GM18858 (cell line): ENCODE measurements at regions not wholly inside any gene's neighbourhood (a gene's known extent, or its start where the extent isn't known, plus 50 kb on each side); places are given as distances from the start of the nearest gene placed in this dataset.

Experiments
- ATAC-seq: cut with Tn5 transposase; IDR thresholded peaks from one replicate; pipeline ENCODE4 v1.9.1; 2021; ENCODE audit not compliant: unreplicated experiment

DNA sequence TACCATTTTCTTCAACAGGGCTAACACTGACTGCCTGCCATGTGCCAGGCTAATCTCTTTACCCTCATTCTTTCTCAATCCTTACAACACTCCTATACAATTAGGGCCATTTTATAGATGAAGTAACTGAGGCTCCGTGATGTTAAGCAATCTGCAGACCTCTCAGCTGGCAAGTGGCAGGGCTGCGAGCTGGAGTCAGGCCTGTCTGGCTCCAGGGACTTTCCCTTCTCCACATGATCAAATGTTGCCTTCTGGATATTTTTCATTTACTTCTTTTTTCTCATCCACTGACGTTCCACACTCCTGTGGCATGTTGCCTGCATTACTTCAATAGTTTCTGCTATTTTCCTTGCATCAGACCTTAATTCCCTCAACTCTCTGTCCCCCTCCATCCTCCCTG, 55.2 kb upstream of the TAGAP start:
- no peak for ATAC-seq

DNA sequence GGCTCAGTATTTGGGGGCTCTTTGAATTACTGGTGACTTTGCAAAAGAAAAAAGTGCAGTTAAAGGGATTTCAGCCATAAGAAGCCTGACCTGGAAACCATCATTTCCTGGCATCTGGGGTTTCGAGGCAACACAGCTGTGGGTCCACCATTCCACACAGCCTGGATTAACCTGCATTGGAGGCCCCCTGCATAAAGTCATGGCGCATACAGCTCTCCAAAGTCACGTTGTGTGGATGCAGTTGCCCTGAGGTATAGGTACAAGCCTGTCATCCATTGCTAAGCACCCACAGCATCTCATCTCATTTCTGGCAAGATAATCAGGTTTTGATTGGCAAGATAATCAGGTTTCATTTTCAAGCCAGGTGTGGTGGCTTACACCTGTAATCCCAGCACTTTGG, 54.5 kb upstream of the TAGAP start:
- no peak for ATAC-seq

DNA sequence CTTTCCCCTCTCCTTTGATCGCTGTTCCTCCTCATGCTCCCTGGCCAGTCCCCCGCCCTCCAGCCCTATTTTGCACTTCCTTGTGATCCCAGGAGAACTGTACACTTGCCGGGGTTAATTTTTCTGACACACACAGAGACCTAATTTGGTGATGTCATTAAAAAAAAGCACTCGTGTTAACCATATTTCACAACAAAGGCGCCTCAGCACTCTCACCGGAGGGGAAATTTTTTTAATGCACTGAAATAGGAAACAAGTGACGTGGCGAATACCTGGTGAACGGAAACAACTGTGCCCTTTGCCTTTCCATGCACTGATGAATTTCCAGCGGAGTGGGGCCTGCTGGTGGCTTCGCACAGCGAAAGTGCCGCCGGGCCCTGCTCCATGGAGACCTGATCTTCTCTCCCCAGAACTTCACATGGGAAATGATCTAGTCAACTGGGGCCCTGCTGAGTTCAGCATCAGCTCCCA, 53.9 kb upstream of the TAGAP start:
- no peak for ATAC-seq

DNA sequence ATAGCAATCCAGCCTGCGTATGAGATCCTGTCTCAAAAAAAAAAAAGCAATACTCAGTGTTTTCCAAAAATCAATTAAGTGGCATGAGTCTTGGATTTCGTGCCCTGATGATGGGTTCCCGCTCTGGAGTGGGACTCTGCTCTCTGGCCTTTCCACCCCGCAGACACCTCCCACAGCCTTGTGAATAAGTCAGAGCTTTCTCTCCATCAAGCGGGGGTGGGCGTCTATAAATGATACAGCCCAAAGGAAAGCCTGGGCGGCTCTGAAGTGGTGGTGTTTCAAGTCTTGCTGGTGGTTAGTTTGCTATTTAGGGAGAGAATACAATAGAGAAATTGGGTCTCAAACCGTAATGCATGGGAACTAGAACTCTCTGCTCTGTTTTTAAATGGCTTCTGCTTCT, 52.5 kb upstream of the TAGAP start:
- ATAC-seq: no peak

DNA sequence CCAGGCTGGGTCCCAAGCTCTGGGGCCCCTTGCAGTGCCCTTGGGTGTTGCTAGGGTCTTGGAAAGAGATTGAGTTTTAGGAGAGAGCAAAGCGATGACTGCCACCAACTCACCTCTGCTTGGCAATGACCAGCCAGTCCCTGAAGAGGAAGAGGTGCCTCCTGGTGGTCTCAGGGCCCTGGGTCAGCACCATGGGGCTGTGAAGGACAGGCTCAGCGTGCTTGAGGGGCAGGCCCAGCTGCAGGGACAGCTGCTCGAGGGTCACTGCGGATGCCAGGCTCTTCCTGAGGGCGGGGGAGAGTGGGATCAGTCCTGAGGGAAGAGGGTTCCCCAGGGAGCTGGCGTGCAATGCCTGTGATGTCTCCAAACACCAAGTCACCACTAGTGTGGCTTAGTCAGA, 50.8 kb upstream of the TAGAP start:
- no peak for ATAC-seq

DNA sequence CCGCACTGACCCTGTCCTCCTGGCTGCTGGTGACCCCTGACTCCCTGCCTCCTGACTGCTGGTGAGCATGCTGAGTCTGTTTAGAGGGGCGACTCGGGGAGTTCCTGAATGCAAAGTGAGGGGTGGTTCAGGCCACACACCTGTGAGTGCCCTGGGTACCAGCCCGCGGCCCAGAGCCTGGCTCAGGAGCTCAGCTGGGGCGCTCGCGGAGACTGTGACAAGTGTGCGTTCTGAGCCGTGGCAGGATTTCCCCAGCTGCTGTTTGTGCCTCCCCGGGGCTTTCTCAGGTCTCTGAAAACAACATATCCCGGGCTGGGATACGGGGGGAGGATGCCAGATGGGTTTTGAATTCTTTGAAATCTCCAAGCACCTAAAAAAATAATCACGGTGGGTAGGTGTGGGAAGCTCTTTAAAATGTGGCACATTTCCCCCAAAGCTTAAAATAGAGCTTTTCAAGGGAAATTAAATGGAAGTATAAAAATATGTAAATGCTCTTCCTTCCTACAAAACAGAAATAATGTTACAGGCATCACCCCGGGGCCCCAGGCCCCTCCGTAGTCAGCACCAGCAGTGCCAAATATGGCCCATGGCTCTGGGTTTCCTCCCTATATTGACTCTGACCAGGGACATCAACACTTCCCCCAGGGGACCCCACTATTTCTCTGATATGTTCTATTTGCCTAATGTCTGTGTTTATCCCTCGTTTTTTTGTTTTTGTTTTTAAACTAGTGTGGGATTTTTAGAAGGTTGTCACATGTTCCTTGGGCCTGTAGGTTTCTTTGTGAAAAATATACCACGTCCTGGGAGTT, 49.9 kb upstream of the TAGAP start:
- ATAC-seq: no peak
